ENCODE measurements at regions not wholly inside any gene's neighbourhood (a gene's known extent, or its start where the extent isn't known, plus 50 kb on each side); places are given as distances from the start of the nearest gene placed in this dataset.

DNA sequence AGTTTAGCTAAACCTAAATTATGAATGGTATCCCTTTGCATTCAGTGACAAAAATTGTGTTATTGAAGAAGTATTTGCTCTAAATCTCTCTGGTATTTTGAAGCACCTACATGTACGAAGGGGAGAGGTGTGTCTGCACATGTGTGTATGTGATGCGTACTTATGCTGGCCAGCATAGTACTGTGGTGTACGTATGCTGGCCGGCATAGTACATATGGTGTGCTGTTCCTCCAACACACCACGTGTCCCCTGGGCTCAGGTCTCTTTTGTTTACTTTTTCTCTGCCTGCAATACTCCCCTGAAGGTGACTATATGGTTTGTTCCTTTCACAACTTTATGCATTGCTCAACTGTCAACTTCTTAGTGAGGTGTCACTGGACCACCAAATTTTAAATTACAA, 360.3 kb downstream of the CRPPA start:
- DNase-seq: no peak
- Histone ChIP-seq H3K9me3 (replicated peaks) (no peaks in the 10 kb centered on the region), H3K4me3 (no peak overlapping the region), H3K27ac (replicated peaks) (peak overlapping the region; percentile 86), H3K27me3 (ENCODE audit: low read depth) (no peaks in the 10 kb centered on the region), H3K4me1 (peaks cover 52% of the 10 kb centered on the region), H3K36me3 (no peaks in the 10 kb centered on the region)
- intact Hi-C loops (cut with micrococcal nuclease): no loop called here
- no peak for TF ChIP-seq CTCF (IDR thresholded peaks at IDR 0.05; ENCODE audit: borderline replicate concordance)

- Histone ChIP-seq H3K27ac (replicated peaks) (peak overlapping the region; percentile 86), H3K36me3 (no peaks in the 10 kb centered on the region), H3K9me3 (replicated peaks) (no peaks in the 10 kb centered on the region), H3K4me1 (peaks cover 47% of the 10 kb centered on the region), H3K4me3 (no peak overlapping the region), H3K27me3 (ENCODE audit: low read depth) (no peaks in the 10 kb centered on the region)
- intact Hi-C loops (cut with micrococcal nuclease): no loop called here
- no peak for TF ChIP-seq CTCF (IDR thresholded peaks at IDR 0.05; ENCODE audit: borderline replicate concordance)
- DNase-seq: no peak
Observed at GRCh38 chr7:16060502-16060901, 360.8 kb downstream of the CRPPA start.

DNA sequence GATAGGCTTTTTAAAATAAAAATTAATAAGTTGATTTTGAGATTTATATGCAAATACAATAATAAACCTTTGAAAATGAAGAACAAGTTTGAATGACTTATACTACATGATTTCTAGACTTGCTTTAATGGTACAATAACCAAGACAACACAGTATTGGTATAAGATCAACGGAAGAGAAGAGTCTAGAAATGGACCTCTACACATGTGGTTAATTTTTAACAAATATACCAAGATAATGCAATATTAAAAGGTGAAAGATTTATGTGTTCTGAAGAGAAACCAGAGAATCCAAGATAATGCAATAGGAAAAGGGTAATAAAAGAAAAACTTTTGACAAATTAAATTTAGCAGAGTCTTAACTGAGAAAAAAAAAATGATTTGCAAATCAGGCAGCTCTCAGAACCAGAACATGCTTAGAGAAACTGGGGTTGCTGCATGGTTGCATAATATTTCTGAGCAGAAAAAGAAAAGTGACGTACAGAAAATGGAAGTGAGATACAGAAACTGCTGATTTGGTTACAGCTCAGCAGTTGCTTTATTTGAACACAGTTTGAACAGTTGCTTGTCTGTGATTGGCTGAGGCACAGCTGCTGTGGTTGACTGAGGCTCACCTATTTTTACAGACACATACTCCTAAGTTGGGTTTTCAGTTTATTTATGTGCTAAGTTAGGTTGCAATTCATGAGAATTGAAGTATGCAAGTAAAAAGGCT, 365.9 kb downstream of the CRPPA start:
- TF ChIP-seq CTCF (IDR thresholded peaks at IDR 0.05; ENCODE audit: borderline replicate concordance): no peak
- intact Hi-C loops (cut with micrococcal nuclease): no loop called here
- H3K9me3 ChIP-seq (replicated peaks): no peaks in the 10 kb centered on the region
- no peak overlapping the region for H3K4me3 ChIP-seq
- H3K27me3 ChIP-seq (ENCODE audit: low read depth): no peaks in the 10 kb centered on the region
- peaks cover 30% of the 10 kb centered on the region for H3K4me1 ChIP-seq
- no peak overlapping the region for H3K27ac ChIP-seq (replicated peaks)
- DNase-seq: no peak
- H3K36me3 ChIP-seq: no peaks in the 10 kb centered on the region

DNA sequence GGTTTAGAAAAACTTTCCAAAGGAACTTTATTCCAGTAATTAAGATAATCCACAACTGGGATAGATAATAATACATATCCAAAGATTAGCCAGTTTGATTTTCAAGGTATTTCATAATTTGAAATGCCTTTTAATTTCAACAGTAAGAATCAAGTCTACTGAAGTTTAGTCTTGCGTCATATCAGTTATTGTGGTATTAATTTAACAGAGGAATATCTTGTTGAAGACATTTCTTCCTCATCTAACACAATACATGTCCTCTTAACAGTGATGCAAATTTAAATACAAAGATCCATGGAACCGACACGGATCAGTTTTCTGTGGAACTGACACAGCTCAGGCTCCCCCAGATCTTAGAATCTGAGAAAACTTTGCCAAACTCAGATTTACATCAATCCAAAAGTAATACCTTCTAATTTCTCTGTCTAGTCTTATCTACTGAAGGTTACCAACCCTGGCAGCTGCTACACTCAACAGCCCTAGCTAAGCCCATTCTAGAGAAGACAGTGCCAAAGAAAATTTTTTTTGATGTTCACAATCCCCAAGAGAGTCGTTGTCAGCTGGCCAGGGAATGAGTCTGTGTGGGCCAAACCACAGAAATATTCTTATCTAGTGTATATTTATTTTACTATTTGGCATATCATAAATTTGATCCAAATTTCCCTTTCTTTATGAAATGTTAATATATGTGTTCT, 365.2 kb upstream of the MEOX2 start:
- intact Hi-C loops (cut with micrococcal nuclease): no loop called here
- no peak for TF ChIP-seq CTCF (IDR thresholded peaks at IDR 0.05; ENCODE audit: borderline replicate concordance)
- H3K36me3 ChIP-seq: no peaks in the 10 kb centered on the region
- H3K27me3 ChIP-seq (ENCODE audit: low read depth): no peaks in the 10 kb centered on the region
- no peaks in the 10 kb centered on the region for H3K9me3 ChIP-seq (replicated peaks)
- H3K27ac ChIP-seq (replicated peaks): no peak overlapping the region
- peaks cover 21% of the 10 kb centered on the region for H3K4me1 ChIP-seq
- DNase-seq: no peak
- no peak overlapping the region for H3K4me3 ChIP-seq

DNA sequence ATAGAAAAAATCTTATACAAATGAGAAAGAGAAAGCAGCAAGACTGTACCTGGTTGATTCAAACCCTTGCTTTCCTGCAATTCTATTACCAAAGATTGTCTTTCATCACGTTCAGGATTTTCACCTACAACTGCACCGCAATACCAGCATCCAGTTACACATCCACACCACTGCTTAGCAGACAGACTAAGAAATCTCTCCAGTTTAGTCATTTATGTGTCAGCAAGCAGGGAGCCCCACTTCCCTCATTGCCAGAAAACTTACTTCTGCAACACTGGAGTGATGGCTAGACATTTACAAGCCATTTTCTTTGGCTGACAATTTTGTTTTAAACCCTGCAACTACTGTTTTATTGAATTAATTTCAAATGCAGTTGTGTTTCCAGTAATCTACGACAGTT, 359.6 kb upstream of the MEOX2 start:
- H3K27me3 ChIP-seq (ENCODE audit: low read depth): no peaks in the 10 kb centered on the region
- H3K36me3 ChIP-seq: no peaks in the 10 kb centered on the region
- no peak overlapping the region for H3K4me3 ChIP-seq
- peaks cover 3% of the 10 kb centered on the region for H3K4me1 ChIP-seq
- H3K27ac ChIP-seq (replicated peaks): no peak overlapping the region
- no peak for DNase-seq
- intact Hi-C loops (cut with micrococcal nuclease): no loop called here
- no peak for TF ChIP-seq CTCF (IDR thresholded peaks at IDR 0.05; ENCODE audit: borderline replicate concordance)
- H3K9me3 ChIP-seq (replicated peaks): no peaks in the 10 kb centered on the region
